ENCODE measurements at regions not wholly inside any gene's neighbourhood (a gene's known extent, or its start where the extent isn't known, plus 50 kb on each side); places are given as distances from the start of the nearest gene placed in this dataset.

DNA sequence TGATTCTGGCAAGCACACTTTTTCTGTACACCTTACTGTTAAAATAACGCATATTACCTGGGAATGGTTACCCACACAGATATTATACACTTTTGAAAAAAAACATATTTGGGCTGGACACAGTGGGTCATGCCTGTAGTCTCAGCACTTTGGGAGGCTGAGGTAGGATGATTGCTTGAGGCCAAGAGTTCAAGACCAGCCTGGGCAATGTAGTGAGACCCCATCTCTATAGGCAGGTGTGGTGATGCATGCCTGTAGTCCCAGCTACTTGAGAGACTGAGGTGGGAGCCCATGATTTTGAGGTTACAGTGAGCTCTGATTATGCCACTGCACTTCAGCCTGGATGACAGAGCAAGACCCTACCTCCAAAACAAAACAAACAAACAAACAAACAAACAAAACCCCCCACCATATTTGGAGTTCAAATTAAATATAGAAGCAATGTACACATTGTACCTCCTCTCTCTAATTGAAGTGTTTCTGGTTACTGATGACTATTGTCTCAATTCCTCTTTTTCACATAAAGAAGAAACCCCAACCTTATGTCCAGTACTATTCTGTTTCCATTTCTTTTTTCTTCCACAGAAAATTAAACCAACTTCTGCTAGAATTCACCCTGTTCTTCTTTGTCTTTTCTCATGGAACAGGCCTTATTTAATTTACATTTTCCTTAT lies 152.6 kb upstream of the UMPS start:
- no peak for DNase-seq (ENCODE audit: low read depth)

DNA sequence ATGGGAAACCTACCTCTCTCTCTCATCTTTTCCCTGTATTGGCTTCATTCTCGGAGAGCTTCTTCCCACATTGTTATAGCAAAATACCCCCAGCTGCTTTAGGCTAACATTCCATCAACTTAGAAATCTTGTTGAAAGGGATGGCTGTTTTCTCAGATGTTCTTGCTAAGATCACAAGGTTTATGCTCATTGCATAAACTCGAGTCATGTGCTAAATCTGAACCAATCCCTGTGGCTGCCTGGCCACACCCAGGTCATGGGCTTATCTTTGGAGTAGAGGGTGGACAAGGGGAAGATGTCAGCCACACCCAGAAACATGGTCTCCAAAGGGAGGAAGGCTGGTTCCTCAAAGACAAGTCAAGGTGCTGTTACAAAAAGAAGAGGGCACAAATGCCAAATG lies 150.6 kb upstream of the UMPS start:
- no peak for DNase-seq (ENCODE audit: low read depth)

DNA sequence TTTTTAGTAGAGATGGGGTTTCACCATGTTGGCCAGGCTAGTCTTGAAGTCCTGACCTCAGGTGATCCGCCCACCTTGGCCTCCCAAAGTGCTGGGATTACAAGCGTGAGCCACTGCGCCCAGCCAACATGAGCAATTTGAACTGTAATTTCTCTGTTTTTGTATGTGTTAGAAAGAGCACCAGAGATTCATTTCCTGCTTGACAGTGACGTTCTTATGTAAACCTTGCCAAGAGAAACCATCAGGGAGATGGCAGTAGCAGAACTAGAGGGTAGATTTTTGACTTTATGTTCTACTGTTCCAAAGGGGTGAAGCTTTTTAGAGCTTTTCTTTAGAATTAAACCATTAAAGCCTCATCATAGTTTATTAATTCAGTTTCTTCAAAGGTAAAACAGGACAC lies 148.1 kb upstream of the UMPS start:
- no peak for DNase-seq (ENCODE audit: low read depth)

DNA sequence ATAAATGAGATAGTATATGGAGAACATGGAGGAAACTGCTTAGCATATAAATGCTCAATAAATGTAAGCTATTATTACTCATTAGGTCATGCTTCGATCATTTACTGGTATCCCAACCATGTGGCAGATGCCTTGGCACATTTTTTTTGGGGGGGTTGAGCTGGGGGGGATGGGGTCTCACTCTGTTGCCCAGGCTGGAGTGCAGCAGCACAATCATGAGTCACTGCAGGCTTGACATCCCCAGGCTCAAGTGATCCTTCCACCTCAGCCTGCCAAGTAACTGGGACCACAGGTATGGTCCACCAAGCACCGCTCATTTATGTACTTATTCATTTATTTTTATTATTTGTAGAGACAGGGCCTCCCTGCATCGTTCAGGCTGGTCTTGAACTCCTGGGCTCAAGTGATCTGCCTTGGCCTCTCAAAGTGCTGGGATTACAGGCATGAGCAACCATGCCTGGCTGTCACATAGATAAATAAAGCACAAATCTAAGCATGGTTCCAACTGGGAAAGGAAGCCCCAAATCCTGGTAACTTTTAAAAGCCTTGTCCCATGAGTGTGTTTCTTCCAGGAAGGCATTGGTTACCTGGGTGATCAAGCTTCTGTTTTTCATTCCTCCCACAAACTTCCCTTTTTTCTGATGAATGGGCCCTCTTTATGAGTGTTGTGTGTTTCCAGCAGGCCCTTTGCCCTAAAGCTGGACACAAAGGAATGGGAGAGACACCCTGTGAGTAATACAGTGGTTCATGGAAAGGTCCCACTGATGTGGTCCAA lies 147.4 kb upstream of the UMPS start:
- no peak for DNase-seq (ENCODE audit: low read depth)

DNA sequence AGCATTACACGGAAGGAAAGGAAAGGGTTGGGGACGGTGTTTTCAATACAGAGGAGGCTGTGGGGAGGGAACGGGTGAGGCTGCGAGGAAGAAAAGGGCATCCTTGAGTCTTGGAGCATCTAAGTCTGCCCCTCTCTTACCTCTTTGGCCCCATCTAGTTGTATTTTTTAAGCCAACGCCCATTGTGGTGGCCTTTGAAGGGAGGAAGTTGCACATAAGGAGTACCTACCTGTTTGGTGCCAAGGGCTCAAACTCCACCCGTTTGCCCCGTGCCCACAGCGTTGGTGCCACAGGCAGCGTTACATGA lies 146.1 kb upstream of the UMPS start:
- no peak for DNase-seq (ENCODE audit: low read depth)

DNA sequence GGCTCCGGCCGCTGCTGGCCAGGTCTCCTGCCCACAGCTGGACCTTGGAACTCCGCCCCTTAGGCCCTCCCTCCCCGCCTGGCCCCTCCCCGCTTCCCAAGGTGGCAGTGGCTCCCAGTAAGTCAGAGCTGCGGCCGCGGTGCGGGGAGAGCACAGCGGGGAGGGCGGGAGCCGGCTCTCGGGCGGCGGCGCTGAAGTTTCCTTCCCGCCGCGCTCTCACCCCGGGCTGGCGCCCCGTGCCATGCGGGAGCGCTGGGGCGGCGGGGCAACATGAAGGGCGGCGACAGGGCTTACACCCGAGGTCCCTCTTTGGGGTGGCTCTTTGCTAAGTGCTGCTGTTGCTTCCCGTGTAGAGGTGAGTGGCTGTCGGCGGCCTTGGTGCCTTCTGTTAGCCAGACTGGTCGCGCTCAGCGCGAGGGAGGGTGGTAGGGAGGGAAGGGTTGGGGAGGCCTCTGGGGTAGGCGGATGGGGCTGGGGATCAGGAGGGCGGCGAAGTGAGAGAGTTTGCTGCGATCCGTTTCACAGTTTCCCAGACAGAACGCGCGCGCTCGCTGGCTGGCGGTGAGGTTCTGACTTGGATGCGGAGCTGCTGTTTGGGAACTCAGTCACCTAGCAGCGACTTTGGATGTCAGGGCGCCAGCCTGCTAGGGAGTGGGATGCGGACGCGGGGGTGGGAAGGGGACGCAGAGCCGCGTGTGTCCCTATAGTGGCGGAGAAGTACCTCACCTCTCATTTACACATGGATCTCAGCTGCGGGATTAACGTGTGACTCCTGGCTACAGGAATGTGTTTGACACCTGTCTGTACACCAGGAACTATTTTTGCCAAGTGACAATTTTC lies 145.5 kb upstream of the UMPS start:
- DNase-seq (ENCODE audit: low read depth) = peak; percentile 4

DNA sequence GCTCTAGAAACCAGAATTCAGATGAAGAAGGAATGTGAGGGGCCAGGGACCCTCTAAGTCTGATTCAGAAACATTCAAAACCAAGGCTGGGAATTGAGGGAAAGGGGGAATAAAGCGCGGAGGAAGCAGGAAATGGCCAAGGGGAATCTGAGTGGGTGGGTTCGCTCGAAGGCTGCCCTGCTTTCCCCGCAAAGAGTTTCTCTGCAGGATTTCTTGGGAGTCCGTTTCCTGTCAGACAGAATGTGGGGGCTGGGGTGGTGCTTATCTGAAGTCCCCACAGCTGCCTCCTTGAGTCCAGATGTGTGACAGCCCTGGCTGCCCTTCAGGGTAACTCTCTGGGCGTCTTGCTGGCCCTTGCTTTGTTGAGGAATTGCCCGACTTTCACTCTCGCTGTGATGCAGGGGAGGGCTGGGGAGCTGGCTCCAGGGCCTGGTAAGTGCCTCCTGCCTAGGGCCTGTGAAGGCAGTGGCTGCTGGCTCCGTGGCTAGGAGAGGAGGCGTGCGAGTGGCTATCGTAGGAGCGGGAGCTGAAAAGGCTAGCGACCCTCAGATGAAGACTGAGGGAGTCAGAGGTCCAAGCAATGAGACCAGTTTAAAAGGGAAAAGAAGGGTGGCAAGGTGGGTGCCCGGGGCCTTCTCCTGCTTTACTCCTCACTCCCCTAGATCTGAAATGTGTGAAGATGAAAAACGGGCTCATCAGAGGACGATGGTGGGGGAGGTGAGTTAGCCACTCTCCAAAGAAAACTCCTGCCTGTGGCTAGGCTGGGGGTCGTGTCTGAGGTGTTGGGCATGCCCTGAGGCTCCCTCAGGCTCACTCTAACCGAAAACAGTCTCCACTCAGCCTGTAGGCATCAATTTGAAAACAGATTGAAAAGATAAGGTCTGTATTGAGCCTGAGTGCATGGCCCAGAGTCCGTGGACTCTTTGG lies 143.9 kb upstream of the UMPS start:
- DNase-seq (ENCODE audit: low read depth) = no peak

DNA sequence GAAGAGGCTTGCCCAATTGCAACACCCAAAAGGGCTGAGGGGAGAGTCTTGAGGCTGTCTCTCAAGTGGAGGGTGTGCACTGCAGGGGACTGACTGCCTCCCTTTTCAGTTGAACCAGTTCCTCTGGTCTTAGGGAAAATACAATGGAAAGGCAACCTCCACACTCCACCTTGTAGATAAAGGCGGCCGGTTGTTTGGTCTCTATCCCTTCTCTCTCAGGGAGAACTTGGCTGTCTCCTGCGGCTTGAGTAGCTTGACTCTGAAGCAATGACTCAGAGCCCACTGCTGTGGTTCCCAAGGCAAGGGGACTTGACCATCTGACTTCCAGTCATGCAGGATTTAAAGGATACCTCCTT lies 143.2 kb upstream of the UMPS start:
- DNase-seq (ENCODE audit: low read depth) = no peak

DNA sequence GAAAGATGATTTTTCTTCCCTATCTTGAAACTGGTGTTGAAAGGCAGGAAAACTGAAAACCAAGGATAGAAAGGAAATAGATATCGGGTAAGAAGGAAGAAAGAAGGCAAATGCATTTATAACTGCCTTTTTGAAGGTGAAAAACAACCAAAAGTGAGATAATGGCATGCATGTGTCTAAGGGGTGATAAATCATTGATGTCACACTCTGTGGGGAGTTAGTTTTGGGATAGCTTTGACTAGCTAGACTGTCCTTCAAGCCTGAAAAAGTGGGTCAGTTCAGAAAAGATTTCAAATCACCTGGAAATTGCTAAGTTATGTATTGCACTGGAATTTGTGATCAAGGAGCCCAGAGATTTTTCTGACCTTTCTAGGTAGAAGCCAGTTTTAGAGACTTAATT lies 142.2 kb upstream of the UMPS start:
- no peak for DNase-seq (ENCODE audit: low read depth)

DNA sequence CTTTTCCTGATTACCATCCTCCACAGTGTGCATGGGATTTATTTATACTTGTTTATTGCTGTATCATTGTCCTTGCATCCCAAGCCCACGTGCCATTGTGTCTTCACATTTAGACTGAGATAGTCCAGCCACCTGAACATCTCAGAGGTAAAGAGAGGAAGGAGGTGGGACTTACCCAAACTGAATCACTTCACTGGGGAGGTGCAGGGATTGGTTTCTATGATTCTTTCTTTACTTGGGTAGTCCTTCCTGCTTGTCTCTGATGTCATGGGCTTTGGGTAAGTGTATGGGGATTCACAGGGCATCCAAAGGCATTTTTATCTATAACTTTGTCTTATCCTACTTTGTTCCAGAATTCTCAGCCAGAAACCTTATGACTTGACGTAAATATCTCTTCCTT lies 141.5 kb upstream of the UMPS start:
- no peak for DNase-seq (ENCODE audit: low read depth)

DNA sequence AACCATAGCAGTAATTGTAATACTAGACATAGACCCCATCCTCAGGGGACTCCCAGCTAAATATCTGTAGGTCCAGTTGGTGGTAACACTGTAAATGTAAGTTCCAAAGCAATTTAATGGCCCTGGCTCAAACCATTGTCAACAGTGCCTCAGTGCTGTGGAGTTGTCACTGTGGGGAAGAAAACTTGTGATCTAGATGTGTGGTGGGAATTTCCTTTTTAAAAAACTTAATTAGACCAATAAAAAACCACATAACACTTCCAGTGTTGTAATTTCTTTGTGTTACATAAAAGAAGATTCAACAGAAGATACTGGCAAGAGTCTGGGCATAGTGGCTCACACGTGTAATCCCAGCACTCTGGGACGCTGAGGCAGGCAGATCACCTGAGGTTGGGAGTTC lies 138.6 kb upstream of the UMPS start:
- no peak for DNase-seq (ENCODE audit: low read depth)

DNA sequence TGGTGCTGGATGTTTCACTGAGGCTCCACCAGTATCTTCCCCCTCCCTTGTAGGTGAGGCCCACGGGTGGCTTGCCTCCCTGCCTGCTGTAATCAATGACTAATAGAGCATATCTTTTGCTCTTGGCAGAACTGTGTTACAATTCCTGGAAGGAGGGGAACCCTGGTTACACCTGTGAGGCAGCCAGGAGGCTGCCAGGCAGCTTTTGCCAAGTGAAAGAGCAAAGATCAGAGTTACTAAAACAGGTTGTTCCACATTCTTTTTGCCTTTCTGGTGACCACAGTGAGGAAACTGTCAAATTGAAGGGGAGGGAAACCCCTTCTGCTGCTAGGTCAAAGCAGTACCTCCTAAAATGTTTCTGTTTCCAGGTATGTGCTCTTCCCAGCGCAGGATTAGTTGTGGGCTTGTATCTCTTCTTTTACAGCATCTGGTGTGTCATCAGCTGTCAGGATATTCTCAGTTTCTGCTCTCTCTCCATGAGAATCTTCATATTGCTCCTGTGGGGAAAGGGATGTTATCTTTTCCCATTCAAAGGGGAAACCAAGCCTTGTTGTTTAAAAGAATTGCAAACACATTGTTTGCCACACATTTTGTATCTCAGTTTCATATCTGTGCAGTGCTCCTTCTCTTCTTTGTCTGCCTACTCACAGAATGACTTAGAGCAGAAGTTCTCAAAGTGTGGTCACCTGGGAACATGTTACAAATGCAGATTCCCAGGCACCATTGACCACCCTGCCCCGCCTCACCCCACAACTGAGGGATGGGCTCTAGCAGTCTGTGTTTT lies 137.4 kb upstream of the UMPS start:
- no peak for DNase-seq (ENCODE audit: low read depth)

DNA sequence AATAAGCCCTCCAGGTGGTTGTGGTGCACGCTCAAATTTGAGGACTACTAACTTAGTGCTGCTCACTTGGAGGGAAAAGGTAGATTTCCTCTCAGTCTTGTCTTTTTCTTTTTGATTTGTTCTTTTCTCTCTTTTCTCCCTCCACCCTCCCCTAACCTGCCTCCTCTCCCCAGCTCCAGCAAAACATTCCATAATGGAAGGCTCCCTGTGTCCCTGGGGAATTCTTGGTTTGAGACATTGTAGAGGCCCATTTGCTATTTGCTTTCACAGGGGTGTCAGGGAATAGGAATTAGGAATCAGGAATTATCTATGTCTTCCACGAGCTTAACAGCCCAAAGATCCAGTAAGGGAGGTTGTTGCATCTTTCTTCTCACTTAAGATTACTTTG lies 136.8 kb upstream of the UMPS start:
- no peak for DNase-seq (ENCODE audit: low read depth)

DNA sequence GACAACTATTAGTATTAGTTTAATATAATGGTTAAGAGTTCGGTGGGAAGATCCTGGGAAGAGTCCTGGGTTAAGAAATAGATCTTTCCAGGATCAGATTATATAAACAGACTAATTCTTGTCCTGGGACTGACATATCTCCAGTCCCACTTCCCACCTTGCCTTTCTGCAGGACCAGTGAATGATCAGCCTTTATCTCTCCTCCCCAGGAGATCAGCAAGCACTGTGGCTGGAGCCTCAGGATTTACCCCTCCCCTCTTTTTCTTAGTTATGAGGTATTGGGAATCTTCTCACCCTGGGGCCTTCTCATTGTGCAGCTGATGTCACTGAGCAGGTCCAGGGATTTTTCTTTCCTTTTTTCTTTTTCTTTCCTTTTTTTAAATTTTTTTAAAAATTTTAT lies 135.7 kb upstream of the UMPS start:
- no peak for DNase-seq (ENCODE audit: low read depth)

DNA sequence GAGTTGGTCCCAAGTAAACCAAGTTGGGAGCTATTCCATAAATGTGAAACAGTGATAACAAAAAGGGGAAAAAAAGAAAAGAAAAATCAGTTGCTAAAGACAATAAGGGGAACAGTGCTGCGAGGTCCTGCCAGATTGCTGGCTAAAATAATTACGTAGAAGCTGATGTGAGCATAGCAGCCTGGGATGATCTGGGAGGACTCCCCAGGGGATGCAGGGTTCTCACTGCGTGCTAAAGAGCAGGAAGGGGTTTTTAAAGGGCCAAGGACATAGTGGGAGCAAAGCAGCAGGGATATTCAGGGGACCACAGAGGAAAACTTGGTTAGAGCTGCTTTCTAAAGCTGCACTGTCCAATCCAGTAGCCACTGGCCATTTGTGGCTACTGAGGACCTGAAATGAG lies 133.0 kb upstream of the UMPS start:
- DNase-seq (ENCODE audit: low read depth) = no peak

DNA sequence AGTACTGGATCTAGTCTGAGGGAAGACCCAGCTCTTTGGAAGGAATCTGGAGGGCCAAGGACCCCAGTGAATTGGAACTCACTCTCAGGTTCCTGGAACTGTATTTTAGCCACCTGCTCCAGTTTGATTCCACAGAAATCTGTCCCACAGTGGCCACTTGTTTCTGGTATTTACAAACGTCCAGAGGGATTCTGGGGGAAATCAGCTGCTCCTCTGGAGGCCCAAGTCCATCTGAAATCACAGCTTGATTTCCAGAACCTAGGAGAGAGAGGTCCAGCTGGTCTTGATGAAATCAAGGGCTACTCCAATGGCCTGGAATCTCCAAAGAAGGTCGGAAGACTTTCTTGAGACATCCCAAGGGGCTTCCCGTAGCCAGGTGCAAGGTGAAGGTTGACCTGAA lies 132.3 kb upstream of the UMPS start:
- no peak for DNase-seq (ENCODE audit: low read depth)

DNA sequence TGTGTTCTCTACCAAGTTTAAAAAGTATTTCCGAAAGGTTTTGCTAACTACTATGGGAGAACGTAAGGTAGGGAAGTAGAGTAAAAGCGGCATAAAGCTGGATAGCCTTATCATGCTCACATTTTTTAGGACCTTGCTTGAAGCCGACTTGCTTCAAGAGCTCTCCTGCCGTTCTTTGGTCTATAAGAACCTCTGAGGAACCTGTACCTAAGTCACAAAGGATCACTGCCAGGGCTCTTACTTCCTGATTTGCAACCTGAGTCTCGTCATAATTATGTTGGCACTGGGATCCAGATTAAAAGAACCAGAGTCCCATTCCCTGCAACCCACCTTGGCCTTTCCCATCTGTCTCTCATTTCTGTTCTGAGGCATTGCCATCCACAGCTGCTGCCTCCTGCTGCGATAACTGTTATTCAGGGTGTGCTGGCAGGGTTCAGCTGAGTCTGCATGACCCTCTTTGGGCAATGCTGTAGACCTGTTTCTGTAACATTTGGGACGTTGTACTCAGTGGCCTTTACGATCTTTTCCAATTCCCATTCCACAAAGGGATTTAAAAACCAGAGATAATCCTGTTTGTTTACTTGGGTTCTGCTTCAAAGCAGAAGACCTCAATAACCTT lies 131.0 kb upstream of the UMPS start:
- no peak for DNase-seq (ENCODE audit: low read depth)

DNA sequence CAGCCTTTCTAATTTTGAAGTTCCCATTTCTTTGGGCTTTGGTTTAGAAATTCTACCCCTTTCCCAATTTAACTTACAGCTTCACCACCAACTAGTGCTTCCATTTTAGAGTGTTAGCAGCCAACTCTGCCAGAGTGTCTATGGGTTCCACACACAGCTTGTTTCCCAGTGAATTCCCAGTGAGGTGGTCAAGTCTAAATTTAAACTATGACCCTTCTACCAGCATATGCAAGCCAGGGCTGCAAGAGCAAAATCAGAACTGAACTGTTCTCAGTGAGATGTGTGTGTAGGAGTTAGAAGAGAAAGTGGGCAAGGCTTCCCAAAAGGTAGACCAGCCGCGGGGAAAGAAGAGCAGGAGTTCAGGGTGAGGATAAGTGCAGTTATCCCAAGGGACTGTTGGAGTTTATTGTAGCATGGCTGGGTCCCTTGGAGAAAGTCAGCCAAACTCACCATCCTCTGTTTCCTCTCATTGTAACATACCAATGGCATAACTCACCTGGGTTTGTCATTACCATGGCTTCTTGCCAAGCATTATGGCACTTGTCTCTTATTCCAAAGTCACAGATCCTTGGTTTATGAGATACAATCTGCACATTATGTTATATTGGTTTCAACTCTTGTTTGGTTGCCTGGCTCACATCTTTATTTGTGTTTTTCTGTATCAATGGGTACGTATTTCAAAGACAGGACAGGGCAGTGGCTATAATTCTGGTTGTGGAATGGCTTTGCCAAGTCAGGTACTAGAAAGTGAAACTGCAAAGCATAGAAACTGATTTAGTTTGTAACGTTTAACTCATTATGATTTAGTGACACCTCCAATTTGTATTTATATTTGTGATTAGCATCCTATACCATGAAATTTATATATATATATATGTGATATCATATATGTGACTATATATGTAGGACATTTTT lies 130.2 kb upstream of the UMPS start:
- DNase-seq (ENCODE audit: low read depth) = no peak

DNA sequence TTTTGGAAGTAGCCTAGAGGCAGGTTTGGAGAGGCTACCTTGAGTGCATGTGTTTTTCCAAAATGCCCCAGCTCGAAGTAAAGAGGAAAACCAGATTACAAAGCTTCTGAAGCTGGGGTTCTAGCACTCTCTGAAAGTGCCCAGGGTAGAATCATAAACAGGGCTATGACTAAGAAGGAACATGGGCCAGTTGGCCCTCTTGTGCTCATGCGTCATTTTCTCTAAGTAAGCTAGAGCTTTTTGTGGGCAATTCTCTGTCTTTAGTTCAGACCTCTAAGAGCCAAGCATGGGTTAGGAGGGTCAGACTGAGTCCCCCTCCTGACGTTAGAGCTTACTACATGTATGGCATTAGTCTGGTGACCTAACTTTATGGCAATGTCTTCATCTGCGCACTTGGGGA lies 129.5 kb upstream of the UMPS start:
- DNase-seq (ENCODE audit: low read depth) = no peak

DNA sequence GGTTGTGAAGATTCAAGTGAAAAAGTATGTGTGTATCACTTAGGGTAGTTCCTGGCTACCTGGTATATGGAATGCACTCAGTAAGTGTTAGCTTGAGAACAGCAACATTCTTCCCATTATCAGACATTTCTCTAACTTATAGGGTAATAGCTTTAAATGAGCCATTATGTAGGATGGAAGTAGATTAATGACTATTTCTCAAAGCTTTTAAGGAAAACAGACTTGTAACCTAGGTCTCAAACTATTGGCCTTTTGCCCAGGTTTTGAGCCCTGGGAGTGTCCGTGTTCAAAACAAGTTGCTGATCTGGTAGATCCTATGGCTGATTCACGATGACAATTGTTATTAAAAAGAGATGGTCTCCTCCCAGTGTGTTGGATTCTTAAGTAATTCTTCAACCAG lies 129.1 kb upstream of the UMPS start:
- DNase-seq (ENCODE audit: low read depth) = no peak

All from stimulated activated CD8-positive, alpha-beta memory T cell treated with anti-CD3 and anti-CD28 coated beads, Interleukin-7, amount 100 ng/mL, for 24 hours (primary cell).